ENCODE measurements at regions not wholly inside any gene's neighbourhood (a gene's known extent, or its start where the extent isn't known, plus 50 kb on each side); places are given as distances from the start of the nearest gene placed in this dataset.

GRCh38 chr13:81745391-81745790 lies 1404.5 kb upstream of the SPRY2 start:
- no peak for FAIRE-seq
- DNase-seq, result no peak
- no peak overlapping the region for H3K4me3 ChIP-seq
- intact Hi-C loops (cut with DNase I), result no loop called here
- TF ChIP-seq, protein P1, sequence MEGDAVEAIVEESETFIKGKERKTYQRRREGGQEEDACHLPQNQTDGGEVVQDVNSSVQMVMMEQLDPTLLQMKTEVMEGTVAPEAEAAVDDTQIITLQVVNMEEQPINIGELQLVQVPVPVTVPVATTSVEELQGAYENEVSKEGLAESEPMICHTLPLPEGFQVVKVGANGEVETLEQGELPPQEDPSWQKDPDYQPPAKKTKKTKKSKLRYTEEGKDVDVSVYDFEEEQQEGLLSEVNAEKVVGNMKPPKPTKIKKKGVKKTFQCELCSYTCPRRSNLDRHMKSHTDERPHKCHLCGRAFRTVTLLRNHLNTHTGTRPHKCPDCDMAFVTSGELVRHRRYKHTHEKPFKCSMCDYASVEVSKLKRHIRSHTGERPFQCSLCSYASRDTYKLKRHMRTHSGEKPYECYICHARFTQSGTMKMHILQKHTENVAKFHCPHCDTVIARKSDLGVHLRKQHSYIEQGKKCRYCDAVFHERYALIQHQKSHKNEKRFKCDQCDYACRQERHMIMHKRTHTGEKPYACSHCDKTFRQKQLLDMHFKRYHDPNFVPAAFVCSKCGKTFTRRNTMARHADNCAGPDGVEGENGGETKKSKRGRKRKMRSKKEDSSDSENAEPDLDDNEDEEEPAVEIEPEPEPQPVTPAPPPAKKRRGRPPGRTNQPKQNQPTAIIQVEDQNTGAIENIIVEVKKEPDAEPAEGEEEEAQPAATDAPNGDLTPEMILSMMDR (IDR thresholded peaks at IDR 0.05), result no peak
- no peaks in the 10 kb centered on the region for H3K4me1 ChIP-seq
- ATAC-seq, result no peak
- no peaks in the 10 kb centered on the region for H3K36me3 ChIP-seq
- no peaks in the 10 kb centered on the region for H3K9me3 ChIP-seq
- 74 to 90% methylated on average over 4 of the region's 4 CpGs for WGBS, 2 donors
- no peak overlapping the region for H3K27ac ChIP-seq
- no peaks in the 10 kb centered on the region for H3K27me3 ChIP-seq

DNA sequence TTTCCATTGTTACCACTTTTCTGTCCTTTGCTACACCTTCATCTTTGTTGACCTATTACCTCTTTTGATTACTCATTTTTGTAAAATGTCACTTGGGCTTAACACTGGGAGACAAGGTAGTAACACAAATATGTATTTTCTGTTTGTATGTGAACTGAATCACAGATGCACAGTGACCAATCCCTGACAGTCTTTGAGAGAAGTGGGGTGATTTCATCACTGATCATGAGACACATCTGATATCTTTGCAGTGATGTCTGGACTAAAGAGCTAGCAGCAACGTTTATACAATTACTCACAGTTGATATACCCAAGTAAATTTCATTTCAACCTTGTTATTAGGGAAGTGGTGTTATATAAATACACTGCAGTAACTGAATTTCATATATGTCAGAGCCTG lies 1397.4 kb upstream of the SPRY2 start:
- no peak for DNase-seq
- TF ChIP-seq, protein P1 (IDR thresholded peaks at IDR 0.05), result no peak
- no peak overlapping the region for H3K27ac ChIP-seq
- no peaks in the 10 kb centered on the region for H3K27me3 ChIP-seq
- H3K4me1 ChIP-seq, result no peaks in the 10 kb centered on the region
- no peak for FAIRE-seq
- WGBS, 2 donors, result 28 to 35% methylated on average over 1 of the region's 1 CpG
- no peak for ATAC-seq
- intact Hi-C loops (cut with DNase I), result no loop called here
- no peak overlapping the region for H3K4me3 ChIP-seq
- no peaks in the 10 kb centered on the region for H3K36me3 ChIP-seq
- no peaks in the 10 kb centered on the region for H3K9me3 ChIP-seq

DNA sequence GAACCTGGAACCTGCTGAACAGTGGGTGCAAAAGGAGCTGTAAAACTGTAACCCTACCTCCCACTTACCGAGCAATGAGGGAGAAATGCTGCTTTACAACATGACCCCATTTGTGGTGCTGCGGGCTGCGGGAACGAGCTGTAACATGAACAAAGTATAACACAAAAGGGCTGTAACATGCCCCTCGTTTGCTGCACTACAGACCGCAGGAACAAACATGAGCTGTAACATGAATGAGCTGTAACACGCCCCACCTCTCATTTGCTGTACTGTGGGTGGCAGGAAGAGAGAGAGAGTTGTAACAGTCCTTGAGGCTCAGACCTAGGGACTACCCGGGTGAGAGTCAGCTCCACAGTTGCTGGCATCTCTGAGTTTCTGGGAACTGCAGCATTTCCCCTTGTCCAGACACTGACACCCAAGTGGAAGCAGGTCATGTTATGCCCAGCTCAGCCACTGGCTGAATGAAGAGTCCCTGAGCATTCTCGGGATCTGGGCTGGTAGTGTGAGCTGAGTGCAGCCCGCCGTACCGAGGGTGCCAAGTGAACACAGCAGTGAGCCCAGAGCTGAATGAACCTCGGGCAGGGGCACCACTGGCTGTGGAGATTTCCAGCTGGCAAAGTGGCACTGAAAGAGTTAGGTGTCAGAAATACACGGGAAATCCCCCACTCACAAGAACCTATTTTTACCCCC lies 1385.3 kb upstream of the SPRY2 start:
- 72 to 89% methylated on average over 14 of the region's 14 CpGs for WGBS, 2 donors
- H3K4me1 ChIP-seq, result no peaks in the 10 kb centered on the region
- TF ChIP-seq, protein P1 (IDR thresholded peaks at IDR 0.05), result no peak
- FAIRE-seq (no peak), ATAC-seq (no peak), DNase-seq (no peak)
- intact Hi-C loops (cut with DNase I), result loop anchor here in 1 of 3 donors (10.0 kb wide), 1 partner anchor 341 kb away; no protein-coding TSS in a partner anchor
- no peaks in the 10 kb centered on the region for H3K9me3 ChIP-seq
- no peaks in the 10 kb centered on the region for H3K36me3 ChIP-seq
- no peaks in the 10 kb centered on the region for H3K27me3 ChIP-seq
- no peak overlapping the region for H3K4me3 ChIP-seq
- no peak overlapping the region for H3K27ac ChIP-seq

- Histone ChIP-seq H3K9me3 (no peaks in the 10 kb centered on the region), H3K4me3 (no peak overlapping the region), H3K4me1 (no peaks in the 10 kb centered on the region), H3K27ac (no peak overlapping the region), H3K36me3 (no peaks in the 10 kb centered on the region), H3K27me3 (no peaks in the 10 kb centered on the region)
- no peak for FAIRE-seq
- DNase-seq, result no peak
- intact Hi-C loops (cut with DNase I), result loop anchor here in 1 of 3 donors (10.0 kb wide), 1 partner anchor 338 kb away; no protein-coding TSS in a partner anchor
- 68 to 78% methylated on average over 1 of the region's 1 CpG for WGBS, 2 donors
- no peak for ATAC-seq
- TF ChIP-seq, protein P1 (IDR thresholded peaks at IDR 0.05), result no peak
Measured at GRCh38 chr13:81722456-81722855, 1381.5 kb upstream of the SPRY2 start.

DNA sequence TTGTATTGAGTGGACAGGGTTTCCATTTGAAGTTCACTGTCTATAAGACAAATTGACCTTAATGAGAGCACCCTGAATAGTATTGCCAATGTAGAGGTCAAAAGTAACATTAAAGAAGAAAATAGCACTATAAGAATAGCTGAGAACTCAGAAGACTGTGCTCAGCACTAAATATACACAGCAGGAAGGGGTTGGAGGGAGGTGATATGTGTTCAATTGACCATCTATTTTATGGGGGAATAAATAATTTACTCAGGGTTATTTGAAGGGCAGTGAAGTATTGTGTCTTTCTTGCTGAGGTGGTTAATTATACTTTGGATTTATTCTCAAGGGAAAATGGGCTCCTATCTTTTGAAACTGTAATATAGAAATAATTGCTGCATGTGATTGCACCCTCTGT lies 1380.5 kb upstream of the SPRY2 start:
- no peaks in the 10 kb centered on the region for H3K4me1 ChIP-seq
- no peaks in the 10 kb centered on the region for H3K9me3 ChIP-seq
- no peak for DNase-seq
- H3K27ac ChIP-seq, result no peak overlapping the region
- H3K36me3 ChIP-seq, result no peaks in the 10 kb centered on the region
- FAIRE-seq, result no peak
- intact Hi-C loops (cut with DNase I), result loop anchor here in 1 of 3 donors (10.0 kb wide), 1 partner anchor 337 kb away; no protein-coding TSS in a partner anchor
- no peak for ATAC-seq
- no peaks in the 10 kb centered on the region for H3K27me3 ChIP-seq
- TF ChIP-seq, protein P1 (IDR thresholded peaks at IDR 0.05), result no peak
- no peak overlapping the region for H3K4me3 ChIP-seq

Measured in pancreas (tissue), 10 donors.